HepG2 (cell line): ENCODE measurements at regions not wholly inside any gene's neighbourhood (a gene's known extent, or its start where the extent isn't known, plus 50 kb on each side); places are given as distances from the start of the nearest gene placed in this dataset.

ENCODE experiments used
- ISL2 ChIP-seq: sonication (generic); formaldehyde crosslinking; IDR thresholded peaks from 2 replicates; pipeline ENCODE4 v1.5.0; 2020; ENCODE audit warnings: missing genetic modification reagents
- NCOA2 ChIP-seq: sonication (generic); formaldehyde crosslinking; IDR thresholded peaks from 2 replicates; pipeline ENCODE4 v1.8.0; 2022; ENCODE audit warnings: inconsistent platforms
- RFX1 ChIP-seq: fragments of 450-650 bp; IDR thresholded peaks from 2 replicates; pipeline ENCODE4 v1.6.1; 2017
- TCF7 ChIP-seq: sonication (generic); IDR thresholded peaks from 2 replicates; pipeline ENCODE4 v1.6.1; 2016; ENCODE audit warnings: antibody characterized with exemption, low read depth
- ZNF12 ChIP-seq: sonication (generic); formaldehyde crosslinking; IDR thresholded peaks from 2 replicates; pipeline ENCODE4 v1.5.0; 2020; ENCODE audit warnings: missing genetic modification reagents
- ZNF333 ChIP-seq: sonication (generic); formaldehyde crosslinking; IDR thresholded peaks from 2 replicates; pipeline ENCODE4 v1.4.0; 2020; ENCODE audit warnings: mild to moderate bottlenecking, missing genetic modification reagents, borderline replicate concordance
- ZNF644 ChIP-seq: IDR thresholded peaks from 2 replicates; pipeline ENCODE4 v1.6.1; 2016; ENCODE audit warnings: low read depth
- ZNF775 ChIP-seq: sonication (generic); formaldehyde crosslinking; IDR thresholded peaks from 2 replicates; pipeline ENCODE4 v1.4.0; 2020; ENCODE audit warnings: missing genetic modification reagents, mild to moderate bottlenecking, moderate library complexity, borderline replicate concordance
- TF ChIP-seq, protein P1 (sequence below): sonication (generic); formaldehyde crosslinking; IDR thresholded peaks from 2 replicates; pipeline ENCODE4 v1.4.0; 2020; ENCODE audit warnings: missing genetic modification reagents
- TF ChIP-seq, protein P2 (sequence below): sonication (generic); formaldehyde crosslinking; IDR thresholded peaks from 2 replicates; pipeline ENCODE4 v1.5.1; 2020; ENCODE audit warnings: mild to moderate bottlenecking, moderate library complexity, missing genetic modification reagents
- TF ChIP-seq, protein P3 (sequence below): sonication (generic); formaldehyde crosslinking; conservative IDR thresholded peaks from 2 replicates; pipeline ENCODE4 v1.4.0; 2020; ENCODE audit warnings: mild to moderate bottlenecking, missing genetic modification reagents, moderate library complexity
- TF ChIP-seq, protein P4 (sequence below): sonication (generic); formaldehyde crosslinking; IDR thresholded peaks from 2 replicates; pipeline ENCODE4 v1.5.0; 2020; ENCODE audit warnings: mild to moderate bottlenecking, missing genetic modification reagents, borderline replicate concordance

DNA sequence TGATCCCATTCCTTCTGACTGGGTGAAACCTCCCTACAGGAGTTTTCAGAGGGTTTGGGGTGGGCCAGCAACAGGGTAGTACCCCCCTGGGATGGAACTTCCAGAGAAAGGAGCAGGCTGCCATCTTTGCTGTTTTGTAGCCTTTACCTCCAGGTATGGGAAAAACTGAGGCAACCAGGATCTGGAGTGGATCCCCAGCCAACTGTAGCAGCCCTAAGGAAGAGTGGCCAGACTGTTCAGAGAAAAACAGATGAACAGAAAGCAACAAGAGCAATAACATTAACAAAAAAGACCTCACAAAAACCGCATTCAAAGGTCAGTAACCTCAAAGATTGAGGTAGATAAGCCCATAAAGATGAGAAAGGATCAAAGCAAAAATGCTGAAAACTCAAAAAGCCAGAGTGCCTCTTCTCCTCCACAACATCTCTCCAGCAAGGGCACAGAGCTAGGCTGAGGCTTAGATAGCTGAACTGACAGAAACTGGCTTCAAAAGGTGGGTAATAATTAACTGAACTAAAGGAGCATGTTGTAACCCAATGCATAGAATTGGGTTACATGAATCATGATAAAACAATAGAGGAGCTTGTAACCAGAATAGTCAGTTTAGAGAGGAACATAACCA lies 1288.6 kb upstream of the CNTN5 start (continued):
- TF ChIP-seq, protein P1, sequence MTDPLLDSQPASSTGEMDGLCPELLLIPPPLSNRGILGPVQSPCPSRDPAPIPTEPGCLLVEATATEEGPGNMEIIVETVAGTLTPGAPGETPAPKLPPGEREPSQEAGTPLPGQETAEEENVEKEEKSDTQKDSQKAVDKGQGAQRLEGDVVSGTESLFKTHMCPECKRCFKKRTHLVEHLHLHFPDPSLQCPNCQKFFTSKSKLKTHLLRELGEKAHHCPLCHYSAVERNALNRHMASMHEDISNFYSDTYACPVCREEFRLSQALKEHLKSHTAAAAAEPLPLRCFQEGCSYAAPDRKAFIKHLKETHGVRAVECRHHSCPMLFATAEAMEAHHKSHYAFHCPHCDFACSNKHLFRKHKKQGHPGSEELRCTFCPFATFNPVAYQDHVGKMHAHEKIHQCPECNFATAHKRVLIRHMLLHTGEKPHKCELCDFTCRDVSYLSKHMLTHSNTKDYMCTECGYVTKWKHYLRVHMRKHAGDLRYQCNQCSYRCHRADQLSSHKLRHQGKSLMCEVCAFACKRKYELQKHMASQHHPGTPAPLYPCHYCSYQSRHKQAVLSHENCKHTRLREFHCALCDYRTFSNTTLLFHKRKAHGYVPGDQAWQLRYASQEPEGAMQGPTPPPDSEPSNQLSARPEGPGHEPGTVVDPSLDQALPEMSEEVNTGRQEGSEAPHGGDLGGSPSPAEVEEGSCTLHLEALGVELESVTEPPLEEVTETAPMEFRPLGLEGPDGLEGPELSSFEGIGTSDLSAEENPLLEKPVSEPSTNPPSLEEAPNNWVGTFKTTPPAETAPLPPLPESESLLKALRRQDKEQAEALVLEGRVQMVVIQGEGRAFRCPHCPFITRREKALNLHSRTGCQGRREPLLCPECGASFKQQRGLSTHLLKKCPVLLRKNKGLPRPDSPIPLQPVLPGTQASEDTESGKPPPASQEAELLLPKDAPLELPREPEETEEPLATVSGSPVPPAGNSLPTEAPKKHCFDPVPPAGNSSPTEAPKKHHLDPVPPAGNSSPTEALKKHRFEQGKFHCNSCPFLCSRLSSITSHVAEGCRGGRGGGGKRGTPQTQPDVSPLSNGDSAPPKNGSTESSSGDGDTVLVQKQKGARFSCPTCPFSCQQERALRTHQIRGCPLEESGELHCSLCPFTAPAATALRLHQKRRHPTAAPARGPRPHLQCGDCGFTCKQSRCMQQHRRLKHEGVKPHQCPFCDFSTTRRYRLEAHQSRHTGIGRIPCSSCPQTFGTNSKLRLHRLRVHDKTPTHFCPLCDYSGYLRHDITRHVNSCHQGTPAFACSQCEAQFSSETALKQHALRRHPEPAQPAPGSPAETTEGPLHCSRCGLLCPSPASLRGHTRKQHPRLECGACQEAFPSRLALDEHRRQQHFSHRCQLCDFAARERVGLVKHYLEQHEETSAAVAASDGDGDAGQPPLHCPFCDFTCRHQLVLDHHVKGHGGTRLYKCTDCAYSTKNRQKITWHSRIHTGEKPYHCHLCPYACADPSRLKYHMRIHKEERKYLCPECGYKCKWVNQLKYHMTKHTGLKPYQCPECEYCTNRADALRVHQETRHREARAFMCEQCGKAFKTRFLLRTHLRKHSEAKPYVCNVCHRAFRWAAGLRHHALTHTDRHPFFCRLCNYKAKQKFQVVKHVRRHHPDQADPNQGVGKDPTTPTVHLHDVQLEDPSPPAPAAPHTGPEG (CRISPR knock-in tag) = no peak
- TF ChIP-seq TCF7 (peak; percentile 63), ZNF12 (CRISPR knock-in tag) (peak; percentile 9; the same call in 1 of the 2 replicates), NCOA2 (peak; percentile 74; the same call in 1 of the 2 replicates), RFX1 (no peak), ZNF775 (CRISPR knock-in tag) (no peak), ZNF644 (CRISPR knock-in tag) (peak; percentile 53), ZNF333 (CRISPR knock-in tag) (no peak), ISL2 (peak; percentile 87)
- TF ChIP-seq, protein P2, sequence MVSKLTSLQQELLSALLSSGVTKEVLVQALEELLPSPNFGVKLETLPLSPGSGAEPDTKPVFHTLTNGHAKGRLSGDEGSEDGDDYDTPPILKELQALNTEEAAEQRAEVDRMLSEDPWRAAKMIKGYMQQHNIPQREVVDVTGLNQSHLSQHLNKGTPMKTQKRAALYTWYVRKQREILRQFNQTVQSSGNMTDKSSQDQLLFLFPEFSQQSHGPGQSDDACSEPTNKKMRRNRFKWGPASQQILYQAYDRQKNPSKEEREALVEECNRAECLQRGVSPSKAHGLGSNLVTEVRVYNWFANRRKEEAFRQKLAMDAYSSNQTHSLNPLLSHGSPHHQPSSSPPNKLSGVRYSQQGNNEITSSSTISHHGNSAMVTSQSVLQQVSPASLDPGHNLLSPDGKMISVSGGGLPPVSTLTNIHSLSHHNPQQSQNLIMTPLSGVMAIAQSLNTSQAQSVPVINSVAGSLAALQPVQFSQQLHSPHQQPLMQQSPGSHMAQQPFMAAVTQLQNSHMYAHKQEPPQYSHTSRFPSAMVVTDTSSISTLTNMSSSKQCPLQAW = peak; percentile 30; the same call in 1 of the 2 replicates
- TF ChIP-seq, protein P3, sequence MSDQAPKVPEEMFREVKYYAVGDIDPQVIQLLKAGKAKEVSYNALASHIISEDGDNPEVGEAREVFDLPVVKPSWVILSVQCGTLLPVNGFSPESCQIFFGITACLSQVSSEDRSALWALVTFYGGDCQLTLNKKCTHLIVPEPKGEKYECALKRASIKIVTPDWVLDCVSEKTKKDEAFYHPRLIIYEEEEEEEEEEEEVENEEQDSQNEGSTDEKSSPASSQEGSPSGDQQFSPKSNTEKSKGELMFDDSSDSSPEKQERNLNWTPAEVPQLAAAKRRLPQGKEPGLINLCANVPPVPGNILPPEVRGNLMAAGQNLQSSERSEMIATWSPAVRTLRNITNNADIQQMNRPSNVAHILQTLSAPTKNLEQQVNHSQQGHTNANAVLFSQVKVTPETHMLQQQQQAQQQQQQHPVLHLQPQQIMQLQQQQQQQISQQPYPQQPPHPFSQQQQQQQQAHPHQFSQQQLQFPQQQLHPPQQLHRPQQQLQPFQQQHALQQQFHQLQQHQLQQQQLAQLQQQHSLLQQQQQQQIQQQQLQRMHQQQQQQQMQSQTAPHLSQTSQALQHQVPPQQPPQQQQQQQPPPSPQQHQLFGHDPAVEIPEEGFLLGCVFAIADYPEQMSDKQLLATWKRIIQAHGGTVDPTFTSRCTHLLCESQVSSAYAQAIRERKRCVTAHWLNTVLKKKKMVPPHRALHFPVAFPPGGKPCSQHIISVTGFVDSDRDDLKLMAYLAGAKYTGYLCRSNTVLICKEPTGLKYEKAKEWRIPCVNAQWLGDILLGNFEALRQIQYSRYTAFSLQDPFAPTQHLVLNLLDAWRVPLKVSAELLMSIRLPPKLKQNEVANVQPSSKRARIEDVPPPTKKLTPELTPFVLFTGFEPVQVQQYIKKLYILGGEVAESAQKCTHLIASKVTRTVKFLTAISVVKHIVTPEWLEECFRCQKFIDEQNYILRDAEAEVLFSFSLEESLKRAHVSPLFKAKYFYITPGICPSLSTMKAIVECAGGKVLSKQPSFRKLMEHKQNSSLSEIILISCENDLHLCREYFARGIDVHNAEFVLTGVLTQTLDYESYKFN = peak; percentile 46
- TF ChIP-seq, protein P4, sequence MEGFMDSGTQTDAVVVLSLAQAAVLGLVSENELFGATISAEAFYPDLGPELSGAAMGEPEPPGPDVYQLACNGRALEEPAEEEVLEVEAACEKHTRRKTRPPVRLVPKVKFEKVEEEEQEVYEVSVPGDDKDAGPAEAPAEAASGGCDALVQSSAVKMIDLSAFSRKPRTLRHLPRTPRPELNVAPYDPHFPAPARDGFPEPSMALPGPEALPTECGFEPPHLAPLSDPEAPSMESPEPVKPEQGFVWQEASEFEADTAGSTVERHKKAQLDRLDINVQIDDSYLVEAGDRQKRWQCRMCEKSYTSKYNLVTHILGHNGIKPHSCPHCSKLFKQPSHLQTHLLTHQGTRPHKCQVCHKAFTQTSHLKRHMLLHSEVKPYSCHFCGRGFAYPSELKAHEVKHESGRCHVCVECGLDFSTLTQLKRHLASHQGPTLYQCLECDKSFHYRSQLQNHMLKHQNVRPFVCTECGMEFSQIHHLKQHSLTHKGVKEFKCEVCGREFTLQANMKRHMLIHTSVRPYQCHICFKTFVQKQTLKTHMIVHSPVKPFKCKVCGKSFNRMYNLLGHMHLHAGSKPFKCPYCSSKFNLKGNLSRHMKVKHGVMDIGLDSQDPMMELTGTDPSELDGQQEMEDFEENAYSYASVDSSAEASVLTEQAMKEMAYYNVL (CRISPR knock-in tag) = peak; percentile 35; the same call in 1 of the 2 replicates
